Activated naive CD8-positive, alpha-beta T cell treated with anti-CD3 and anti-CD28 coated beads for 36 hours (primary cell): ENCODE measurements at regions not wholly inside any gene's neighbourhood (a gene's known extent, or its start where the extent isn't known, plus 50 kb on each side); places are given as distances from the start of the nearest gene placed in this dataset.
"Not testable (repeated sequence)": the region's sequence is repeated elsewhere in the genome, so short reads cannot be mapped to it uniquely, and the experiment has no call there.

Experiments
- DNase-seq: peaks from one replicate; pipeline ENCODE4 v3.0.0; 2021
- H3K27ac Mint-ChIP-seq: one replicate; pipeline ENCODE4 v1.8.0; 2022; ENCODE audit warnings: mild to moderate bottlenecking, moderate library complexity, mixed read lengths
- H3K27me3 Mint-ChIP-seq: one replicate; pipeline ENCODE4 v1.8.0; 2022; ENCODE audit warnings: mild to moderate bottlenecking, mixed read lengths
- H3K36me3 Mint-ChIP-seq: one replicate; pipeline ENCODE4 v1.8.0; 2021; ENCODE audit warnings: mild to moderate bottlenecking, mixed read lengths
- H3K4me1 Mint-ChIP-seq: one replicate; pipeline ENCODE4 v1.8.0; 2021; ENCODE audit warnings: mixed read lengths
- H3K4me3 Mint-ChIP-seq: one replicate; pipeline ENCODE4 v1.8.0; 2022; ENCODE audit warnings: mild to moderate bottlenecking, moderate library complexity, mixed read lengths
- H3K9me3 Mint-ChIP-seq: one replicate; pipeline ENCODE4 v1.8.0; 2022; ENCODE audit warnings: mixed read lengths

GRCh38 chr6:131336596-131336995 lies 201.3 kb downstream of the AKAP7 start:
- Mint-ChIP-seq H3K4me1 (peaks cover 5% of the 10 kb centered on the region), H3K4me3 (no peak overlapping the region), H3K9me3 (no peaks in the 10 kb centered on the region), H3K36me3 (peaks cover 9% of the 10 kb centered on the region), H3K27ac (no peak overlapping the region), H3K27me3 (no peaks in the 10 kb centered on the region)
- no peak for DNase-seq

- not testable (repeated sequence) for H3K4me3 Mint-ChIP-seq, H3K27ac Mint-ChIP-seq, H3K36me3 Mint-ChIP-seq, DNase-seq, H3K27me3 Mint-ChIP-seq, H3K9me3 Mint-ChIP-seq
- peaks cover 18% of the 10 kb centered on the region for H3K4me1 Mint-ChIP-seq
Measured at GRCh38 chr6:131346896-131347295, 211.6 kb downstream of the AKAP7 start.

GRCh38 chr6:131348572-131348971 lies 213.3 kb downstream of the AKAP7 start:
- no peak overlapping the region for H3K27ac Mint-ChIP-seq
- H3K4me1 Mint-ChIP-seq, result peaks cover 18% of the 10 kb centered on the region
- H3K27me3 Mint-ChIP-seq, result no peaks in the 10 kb centered on the region
- no peaks in the 10 kb centered on the region for H3K9me3 Mint-ChIP-seq
- DNase-seq, result no peak
- H3K4me3 Mint-ChIP-seq, result no peak overlapping the region
- H3K36me3 Mint-ChIP-seq, result peaks cover 9% of the 10 kb centered on the region

- DNase-seq, result no peak
- Mint-ChIP-seq H3K27ac (no peak overlapping the region), H3K9me3 (no peaks in the 10 kb centered on the region), H3K4me3 (no peak overlapping the region), H3K4me1 (peaks cover 18% of the 10 kb centered on the region), H3K36me3 (peaks cover 9% of the 10 kb centered on the region), H3K27me3 (no peaks in the 10 kb centered on the region)
Measured at GRCh38 chr6:131349199-131349598, 213.9 kb downstream of the AKAP7 start.

GRCh38 chr6:131353106-131353505 lies 217.8 kb downstream of the AKAP7 start:
- H3K4me1 Mint-ChIP-seq, result peaks cover 15% of the 10 kb centered on the region
- no peak for DNase-seq
- no peaks in the 10 kb centered on the region for H3K27me3 Mint-ChIP-seq
- H3K9me3 Mint-ChIP-seq, result no peaks in the 10 kb centered on the region
- peaks cover 13% of the 10 kb centered on the region for H3K36me3 Mint-ChIP-seq
- H3K4me3 Mint-ChIP-seq, result no peak overlapping the region
- H3K27ac Mint-ChIP-seq, result no peak overlapping the region

GRCh38 chr6:131353876-131354275 lies 218.6 kb downstream of the AKAP7 start:
- Mint-ChIP-seq H3K36me3 (peaks cover 9% of the 10 kb centered on the region), H3K27ac (no peak overlapping the region), H3K27me3 (no peaks in the 10 kb centered on the region), H3K9me3 (no peaks in the 10 kb centered on the region), H3K4me3 (no peak overlapping the region), H3K4me1 (peaks cover 7% of the 10 kb centered on the region)
- no peak for DNase-seq

GRCh38 chr6:131354356-131354755 lies 218.7 kb upstream of the ARG1 start:
- peaks cover 9% of the 10 kb centered on the region for H3K36me3 Mint-ChIP-seq
- no peaks in the 10 kb centered on the region for H3K9me3 Mint-ChIP-seq
- no peak for DNase-seq
- peaks cover 2% of the 10 kb centered on the region for H3K4me1 Mint-ChIP-seq
- H3K27me3 Mint-ChIP-seq, result no peaks in the 10 kb centered on the region
- no peak overlapping the region for H3K4me3 Mint-ChIP-seq
- H3K27ac Mint-ChIP-seq, result no peak overlapping the region

GRCh38 chr6:131356161-131356560 lies 216.9 kb upstream of the ARG1 start:
- H3K27me3 Mint-ChIP-seq, result no peaks in the 10 kb centered on the region
- DNase-seq, result no peak
- peaks cover 3% of the 10 kb centered on the region for H3K4me1 Mint-ChIP-seq
- no peak overlapping the region for H3K27ac Mint-ChIP-seq
- no peaks in the 10 kb centered on the region for H3K9me3 Mint-ChIP-seq
- H3K4me3 Mint-ChIP-seq, result no peak overlapping the region
- peaks cover 18% of the 10 kb centered on the region for H3K36me3 Mint-ChIP-seq

- peaks cover 16% of the 10 kb centered on the region for H3K36me3 Mint-ChIP-seq
Measured at GRCh38 chr6:131357501-131357900, 215.5 kb upstream of the ARG1 start.

GRCh38 chr6:131362070-131362469 lies 211.0 kb upstream of the ARG1 start:
- no peaks in the 10 kb centered on the region for H3K27me3 Mint-ChIP-seq
- H3K4me1 Mint-ChIP-seq, result peaks cover 16% of the 10 kb centered on the region
- H3K9me3 Mint-ChIP-seq, result no peaks in the 10 kb centered on the region
- no peak overlapping the region for H3K27ac Mint-ChIP-seq
- DNase-seq, result no peak
- H3K4me3 Mint-ChIP-seq, result no peak overlapping the region
- peaks cover 15% of the 10 kb centered on the region for H3K36me3 Mint-ChIP-seq

More at GRCh38 chr6:131357501-131357900, 215.5 kb upstream of the ARG1 start:
- no peak overlapping the region for H3K4me3 Mint-ChIP-seq
- peaks cover 3% of the 10 kb centered on the region for H3K4me1 Mint-ChIP-seq
- no peaks in the 10 kb centered on the region for H3K27me3 Mint-ChIP-seq
- no peak overlapping the region for H3K27ac Mint-ChIP-seq
- no peak for DNase-seq
- H3K9me3 Mint-ChIP-seq, result no peaks in the 10 kb centered on the region

- Mint-ChIP-seq H3K27ac (no peak overlapping the region), H3K36me3 (peaks cover 13% of the 10 kb centered on the region), H3K4me1 (peaks cover 18% of the 10 kb centered on the region), H3K27me3 (no peaks in the 10 kb centered on the region), H3K4me3 (no peak overlapping the region), H3K9me3 (no peaks in the 10 kb centered on the region)
- DNase-seq, result no peak
Measured at GRCh38 chr6:131362696-131363095, 210.3 kb upstream of the ARG1 start.

GRCh38 chr6:131363947-131364834 lies 208.8 kb upstream of the ARG1 start:
- Mint-ChIP-seq H3K27me3 (no peaks in the 10 kb centered on the region), H3K4me1 (peaks cover 29% of the 10 kb centered on the region), H3K36me3 (peaks cover 14% of the 10 kb centered on the region), H3K9me3 (no peaks in the 10 kb centered on the region), H3K4me3 (no peak overlapping the region), H3K27ac (no peak overlapping the region)
- DNase-seq, result no peak

GRCh38 chr6:131366223-131366622 lies 206.8 kb upstream of the ARG1 start:
- Mint-ChIP-seq H3K4me3 (no peak overlapping the region), H3K27me3 (no peaks in the 10 kb centered on the region), H3K4me1 (peaks cover 29% of the 10 kb centered on the region), H3K27ac (no peak overlapping the region), H3K36me3 (peaks cover 10% of the 10 kb centered on the region), H3K9me3 (no peaks in the 10 kb centered on the region)
- no peak for DNase-seq

- DNase-seq, result no peak
- H3K4me3 Mint-ChIP-seq, result no peak overlapping the region
- no peaks in the 10 kb centered on the region for H3K27me3 Mint-ChIP-seq
- H3K36me3 Mint-ChIP-seq, result peaks cover 10% of the 10 kb centered on the region
- no peaks in the 10 kb centered on the region for H3K9me3 Mint-ChIP-seq
- peaks cover 29% of the 10 kb centered on the region for H3K4me1 Mint-ChIP-seq
- H3K27ac Mint-ChIP-seq, result no peak overlapping the region
Measured at GRCh38 chr6:131367206-131367873, 205.7 kb upstream of the ARG1 start.

- no peaks in the 10 kb centered on the region for H3K27me3 Mint-ChIP-seq
- H3K4me3 Mint-ChIP-seq, result no peak overlapping the region
- peaks cover 2% of the 10 kb centered on the region for H3K9me3 Mint-ChIP-seq
- H3K4me1 Mint-ChIP-seq, result peaks cover 29% of the 10 kb centered on the region
- H3K27ac Mint-ChIP-seq, result no peak overlapping the region
- no peak for DNase-seq
- peaks cover 13% of the 10 kb centered on the region for H3K36me3 Mint-ChIP-seq
Measured at GRCh38 chr6:131368198-131368911, 204.7 kb upstream of the ARG1 start.
